T-cell (primary cell): ENCODE measurements at regions not wholly inside any gene's neighbourhood (a gene's known extent, or its start where the extent isn't known, plus 50 kb on each side); places are given as distances from the start of the nearest gene placed in this dataset.

ENCODE experiments used
- ATAC-seq, 4 experiments: fragments of 200-7000 bp in 3 of 4; fragments of 150-1000 bp in 1 of 4; cut with Tn5 transposase; replicated peaks in 1 of 4; 1 replicate in 3 of 4; 2 replicates in 1 of 4; pipeline ENCODE4 v1.10.0; 2021; ENCODE audit warnings: moderate library complexity in 3 of 4, mild to moderate bottlenecking in 2 of 4, moderate number of reproducible peaks in 1 of 4
- CTCF ChIA-PET, 2 donors: fragments of 300-600 bp; sonication (Branson Sonifier 250); formaldehyde crosslinking; loops; one replicate each; lab custom pipeline; 2022; ENCODE audit warnings: antibody characterized with exemption in 2 of 2; lab: Charles Lee
- POLR2A ChIA-PET, 2 donors: fragments of 300-600 bp; sonication (Branson Sonifier 250); formaldehyde crosslinking; loops; one replicate each; lab custom pipeline; 2022; ENCODE audit warnings: antibody characterized with exemption in 2 of 2; lab: Charles Lee
- DNase-seq, 35 experiments: peaks; one replicate each; pipeline versions ENCODE4 v3.0.0 to v3.0.0-alpha.2; 2013 to 2023
- H3K27ac ChIP-seq: one replicate; pipeline ENCODE4 v1.5.1; 2013; ENCODE audit warnings: low read length
- H3K27me3 ChIP-seq, 2 experiments: replicated peaks in 1 of 2; 1 replicate in 1 of 2; 2 replicates in 1 of 2; pipeline versions ENCODE4 v1.6.1 to v1.7.0; 2013; ENCODE audit warnings: low read length in 1 of 2, mixed read lengths in 1 of 2; ENCODE audit not compliant: control insufficient read depth in 2 of 2, insufficient read depth in 2 of 2; ENCODE audit errors: extremely low read depth in 1 of 2
- H3K36me3 ChIP-seq, 2 donors: 1 replicate in 1 of 2; 2 replicates in 1 of 2; pipeline versions ENCODE4 v1.6.1 to v1.7.0; 2013; ENCODE audit warnings: low read length in 1 of 2; ENCODE audit not compliant: control insufficient read depth in 2 of 2, insufficient read depth in 1 of 2; ENCODE audit errors: extremely low read depth in 1 of 2
- H3K4me1 ChIP-seq, 2 experiments: 1 replicate in 1 of 2; 2 replicates in 1 of 2; pipeline versions ENCODE4 v1.6.1 to v1.7.0; 2013; ENCODE audit warnings: low read length in 2 of 2, mixed read lengths in 1 of 2; ENCODE audit not compliant: insufficient read depth in 2 of 2, control insufficient read depth in 1 of 2; ENCODE audit errors: extremely low read depth in 1 of 2
- H3K4me3 ChIP-seq, 2 donors: 1 replicate in 1 of 2; 2 replicates in 1 of 2; pipeline versions ENCODE4 v1.5.1 to v1.7.0; 2013; ENCODE audit warnings: mild to moderate bottlenecking in 2 of 2, low read length in 1 of 2, moderate library complexity in 1 of 2; ENCODE audit not compliant: control insufficient read depth in 1 of 2; ENCODE audit errors: extremely low read depth in 1 of 2
- H3K9me3 ChIP-seq: 2 replicates; pipeline ENCODE4 v1.7.0; 2013
- H3K27ac Mint-ChIP-seq, 2 donors: one replicate each; pipeline ENCODE4 v1.8.0; 2020 to 2021; ENCODE audit warnings: mild to moderate bottlenecking in 2 of 2, mixed read lengths in 2 of 2
- H3K27me3 Mint-ChIP-seq, 2 donors: one replicate each; pipeline ENCODE4 v1.8.0; 2021 to 2022; ENCODE audit warnings: mixed read lengths in 2 of 2
- H3K36me3 Mint-ChIP-seq: one replicate; pipeline ENCODE4 v1.8.0; 2021; ENCODE audit warnings: mixed read lengths
- H3K4me1 Mint-ChIP-seq, 3 donors: one replicate each; pipeline ENCODE4 v1.8.0; 2020 to 2022; ENCODE audit warnings: mixed read lengths in 3 of 3, mild to moderate bottlenecking in 1 of 3
- H3K4me3 Mint-ChIP-seq, 3 donors: one replicate each; pipeline ENCODE4 v1.8.0; 2020 to 2022; ENCODE audit warnings: mild to moderate bottlenecking in 3 of 3, mixed read lengths in 3 of 3, moderate library complexity in 3 of 3
- H3K9me3 Mint-ChIP-seq, 3 donors: one replicate each; pipeline ENCODE4 v1.8.0; 2020 to 2022; ENCODE audit warnings: mixed read lengths in 3 of 3
- WGBS: methylation state at CpG from one replicate; pipeline ENCODE4 v1.1.5; 2013; ENCODE audit warnings: missing lambda C conversion rate; ENCODE audit not compliant: insufficient coverage; 5-methylcytosine and 5-hydroxymethylcytosine counted together

- Histone ChIP-seq H3K36me3 (no peaks in the 10 kb centered on the region), H3K27ac (no peak overlapping the region), H3K4me3 (no peak overlapping the region), H3K9me3 (no peaks in the 10 kb centered on the region), H3K4me1 (no peaks in the 10 kb centered on the region), H3K27me3 (no peaks in the 10 kb centered on the region)
- ChIA-PET POLR2A (no interaction called here), CTCF (no interaction called here)
- ATAC-seq (no peak), DNase-seq (no peak)
- WGBS, result no CpG with 5 or more reads among the region's 1 CpG
- no peaks in the 10 kb centered on the region for H3K9me3 Mint-ChIP-seq
- H3K36me3 Mint-ChIP-seq, result no peaks in the 10 kb centered on the region
- no peak overlapping the region for H3K4me3 Mint-ChIP-seq
- no peaks in the 10 kb centered on the region for H3K4me1 Mint-ChIP-seq
- no peaks in the 10 kb centered on the region for H3K27me3 Mint-ChIP-seq
- H3K27ac Mint-ChIP-seq, result no peak overlapping the region
These were observed 255.1 kb downstream of the RND3 start for GRCh38 chr2:150232321-150232720.

- H3K36me3 ChIP-seq, result no peaks in the 10 kb centered on the region
- no CpG with 5 or more reads among the region's 1 CpG for WGBS
- Mint-ChIP-seq H3K27ac (no peak overlapping the region), H3K36me3 (no peaks in the 10 kb centered on the region), H3K4me3 (no peak overlapping the region), H3K27me3 (no peaks in the 10 kb centered on the region), H3K9me3 (no peaks in the 10 kb centered on the region), H3K4me1 (no peaks in the 10 kb centered on the region)
- no peaks in the 10 kb centered on the region for H3K4me1 ChIP-seq
- no peak overlapping the region for H3K27ac ChIP-seq
- H3K9me3 ChIP-seq, result no peaks in the 10 kb centered on the region
- H3K4me3 ChIP-seq, result no peak overlapping the region
- ChIA-PET CTCF (no interaction called here), POLR2A (no interaction called here)
- ATAC-seq (no peak), DNase-seq (no peak)
- no peaks in the 10 kb centered on the region for H3K27me3 ChIP-seq
These were observed 256.9 kb downstream of the RND3 start for GRCh38 chr2:150230616-150231015.

DNA sequence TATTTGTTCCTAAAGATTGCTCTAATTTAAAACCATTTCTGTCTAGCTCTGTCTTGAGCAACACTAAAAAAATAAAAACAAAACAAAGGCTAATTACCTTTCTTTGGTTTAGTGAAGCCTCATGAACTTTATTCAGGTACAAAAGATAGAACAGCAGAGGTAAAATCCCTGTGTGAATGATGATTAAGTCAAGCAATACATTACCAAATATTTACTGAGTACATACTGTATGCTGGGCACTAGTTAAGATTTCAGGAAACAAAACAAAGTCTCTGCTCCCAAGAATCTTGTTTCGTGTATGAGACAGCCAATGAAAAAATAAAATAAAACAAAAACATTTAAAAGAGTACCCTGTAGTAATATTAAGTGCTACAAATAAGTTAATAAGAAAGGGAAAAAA lies 257.5 kb downstream of the RND3 start:
- Histone ChIP-seq H3K4me1 (no peaks in the 10 kb centered on the region), H3K9me3 (no peaks in the 10 kb centered on the region), H3K4me3 (no peak overlapping the region), H3K27ac (no peak overlapping the region), H3K36me3 (no peaks in the 10 kb centered on the region), H3K27me3 (no peaks in the 10 kb centered on the region)
- ATAC-seq (no peak), DNase-seq (no peak)
- WGBS, result no CpG with 5 or more reads among the region's 1 CpG
- CTCF ChIA-PET, result no interaction called here
- no peaks in the 10 kb centered on the region for H3K4me1 Mint-ChIP-seq
- H3K9me3 Mint-ChIP-seq, result no peaks in the 10 kb centered on the region
- no peaks in the 10 kb centered on the region for H3K27me3 Mint-ChIP-seq
- H3K4me3 Mint-ChIP-seq, result no peak overlapping the region
- H3K27ac Mint-ChIP-seq, result no peak overlapping the region
- POLR2A ChIA-PET, result no interaction called here
- H3K36me3 Mint-ChIP-seq, result no peaks in the 10 kb centered on the region

- Mint-ChIP-seq H3K27me3 (no peaks in the 10 kb centered on the region), H3K9me3 (peaks cover 0 to 3% (median 0%) of the 10 kb centered on the region in 3 donors), H3K36me3 (no peaks in the 10 kb centered on the region), H3K4me1 (no peaks in the 10 kb centered on the region), H3K4me3 (no peak overlapping the region), H3K27ac (no peak overlapping the region)
- ATAC-seq, result no peak
- Histone ChIP-seq H3K9me3 (no peaks in the 10 kb centered on the region), H3K36me3 (no peaks in the 10 kb centered on the region), H3K4me3 (no peak overlapping the region), H3K4me1 (no peaks in the 10 kb centered on the region), H3K27ac (no peak overlapping the region), H3K27me3 (no peaks in the 10 kb centered on the region)
- ChIA-PET CTCF (no interaction called here), POLR2A (no interaction called here)
- no CpG with 5 or more reads among the region's 1 CpG for WGBS
- DNase-seq, result no peak
These were observed 258.5 kb downstream of the RND3 start for GRCh38 chr2:150228936-150229335.

DNA sequence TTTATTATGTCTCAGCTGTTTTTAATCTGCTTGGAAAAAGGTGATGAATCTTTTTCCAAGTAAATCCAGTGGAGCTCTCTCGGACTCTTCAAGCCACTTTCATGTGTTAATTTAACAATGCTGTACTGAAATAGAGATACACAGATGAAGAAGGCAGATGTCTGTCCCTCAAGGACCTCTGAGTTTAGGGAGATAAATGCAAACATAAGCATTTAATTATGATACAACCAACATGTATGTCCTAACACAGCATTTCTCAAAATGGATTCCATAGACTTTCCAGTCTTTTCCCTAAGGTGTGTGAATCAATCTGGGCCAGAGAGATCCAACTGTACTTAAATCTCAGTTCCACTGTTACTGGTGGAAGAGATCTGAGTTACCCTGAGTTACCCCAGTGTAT lies 262.4 kb downstream of the RND3 start:
- H3K36me3 ChIP-seq, result no peaks in the 10 kb centered on the region

GRCh38 chr2:150224321-150224720 lies 263.1 kb downstream of the RND3 start:
- Mint-ChIP-seq H3K4me1 (no peaks in the 10 kb centered on the region), H3K9me3 (peaks cover 0 to 3% (median 0%) of the 10 kb centered on the region in 3 donors), H3K36me3 (no peaks in the 10 kb centered on the region), H3K4me3 (no peak overlapping the region), H3K27ac (no peak overlapping the region), H3K27me3 (no peaks in the 10 kb centered on the region)
- Histone ChIP-seq H3K27ac (no peak overlapping the region), H3K9me3 (no peaks in the 10 kb centered on the region), H3K4me1 (no peaks in the 10 kb centered on the region), H3K27me3 (no peaks in the 10 kb centered on the region), H3K4me3 (no peak overlapping the region), H3K36me3 (no peaks in the 10 kb centered on the region)
- ChIA-PET POLR2A (no interaction called here), CTCF (interaction anchor here in 1 of 2 donors (0.6 kb wide), 1 partner anchor 17 kb away, joined by 3 read pairs; no protein-coding TSS in a partner anchor)
- no CpG with 5 or more reads among the region's 3 CpGs for WGBS
- DNase-seq, result no peak
- ATAC-seq, result no peak

More for the DNA sequence above, 262.4 kb downstream of the RND3 start:
- ATAC-seq, result no peak
- H3K27ac ChIP-seq, result no peak overlapping the region
- no peaks in the 10 kb centered on the region for H3K9me3 ChIP-seq
- H3K4me1 ChIP-seq, result no peaks in the 10 kb centered on the region
- H3K9me3 Mint-ChIP-seq, result peaks cover 0 to 3% (median 0%) of the 10 kb centered on the region in 3 donors
- WGBS, result no CpG with 5 or more reads among the region's 1 CpG
- DNase-seq, result no peak
- no peak overlapping the region for H3K4me3 ChIP-seq
- H3K27me3 ChIP-seq, result no peaks in the 10 kb centered on the region
- H3K36me3 Mint-ChIP-seq, result no peaks in the 10 kb centered on the region
- POLR2A ChIA-PET, result no interaction called here
- H3K27ac Mint-ChIP-seq, result no peak overlapping the region
- CTCF ChIA-PET, result no interaction called here
- H3K4me1 Mint-ChIP-seq, result no peaks in the 10 kb centered on the region
- H3K4me3 Mint-ChIP-seq, result no peak overlapping the region
- no peaks in the 10 kb centered on the region for H3K27me3 Mint-ChIP-seq

DNA sequence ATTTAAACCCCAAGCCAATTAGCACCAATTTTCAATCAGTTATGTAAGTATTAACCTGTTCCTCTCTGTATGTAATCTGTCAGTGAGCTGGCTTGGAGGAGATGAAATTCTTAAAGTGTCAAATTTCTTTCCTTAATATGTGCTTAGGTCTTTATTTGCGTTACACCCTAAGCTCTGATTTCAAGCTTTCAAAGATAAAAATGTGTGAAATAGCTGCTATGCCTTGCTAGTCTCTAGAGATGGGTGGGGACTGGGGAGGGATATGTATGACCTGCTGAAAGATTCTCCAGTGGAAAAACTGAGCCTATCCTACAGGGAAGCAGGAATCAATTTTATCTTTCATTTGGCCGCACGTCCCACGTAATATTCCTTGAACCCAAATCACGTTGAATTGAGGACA lies 264.5 kb downstream of the RND3 start:
- H3K36me3 Mint-ChIP-seq, result no peaks in the 10 kb centered on the region

More for the DNA sequence above, 264.5 kb downstream of the RND3 start:
- no peaks in the 10 kb centered on the region for H3K27me3 Mint-ChIP-seq
- H3K27me3 ChIP-seq, result no peaks in the 10 kb centered on the region
- no peak overlapping the region for H3K4me3 ChIP-seq
- no peak overlapping the region for H3K27ac ChIP-seq
- ATAC-seq (no peak), DNase-seq (no peak)
- no CpG with 5 or more reads among the region's 5 CpGs for WGBS
- CTCF ChIA-PET, result no interaction called here
- no peaks in the 10 kb centered on the region for H3K4me1 ChIP-seq
- POLR2A ChIA-PET, result no interaction called here
- H3K4me1 Mint-ChIP-seq, result no peaks in the 10 kb centered on the region
- no peaks in the 10 kb centered on the region for H3K9me3 ChIP-seq
- H3K27ac Mint-ChIP-seq, result no peak overlapping the region
- peaks cover 0 to 3% (median 0%) of the 10 kb centered on the region in 3 donors for H3K9me3 Mint-ChIP-seq
- no peaks in the 10 kb centered on the region for H3K36me3 ChIP-seq
- no peak overlapping the region for H3K4me3 Mint-ChIP-seq
